SU-DHL-6 (cell line): ENCODE measurements at regions not wholly inside any gene's neighbourhood (a gene's known extent, or its start where the extent isn't known, plus 50 kb on each side); places are given as distances from the start of the nearest gene placed in this dataset.

Source experiments
- H2AFZ ChIP-seq: fragments of 200-600 bp; sonication (generic); 2 replicates; pipeline ENCODE4 v1.6.1; 2014; ENCODE audit warnings: low read depth, mild to moderate bottlenecking, moderate library complexity, mixed read lengths, antibody characterized with exemption, low read length; ENCODE audit not compliant: severe bottlenecking
- H3F3A ChIP-seq: fragments of 200-600 bp; shearing (Covaris generic); 2 replicates; pipeline ENCODE4 v1.6.0; 2016; ENCODE audit warnings: antibody characterized with exemption, mild to moderate bottlenecking; ENCODE audit not compliant: insufficient read depth
- H3K27ac ChIP-seq: fragments of 200-600 bp; sonication (generic); 2 replicates; pipeline ENCODE4 v1.5.1; 2016; ENCODE audit warnings: low read depth, mild to moderate bottlenecking, low read length, moderate library complexity, mixed read lengths
- H3K27me3 ChIP-seq: fragments of 200-600 bp; sonication (generic), shearing (Covaris generic); 2 replicates; pipeline ENCODE4 v1.6.0; 2014; ENCODE audit warnings: mild to moderate bottlenecking, low read length
- H3K36me3 ChIP-seq: fragments of 200-600 bp; sonication (generic); 2 replicates; pipeline ENCODE4 v1.6.1; 2014; ENCODE audit warnings: mild to moderate bottlenecking, low read length, mixed read lengths
- H3K4me2 ChIP-seq: fragments of 300-600, 200-600 bp; shearing (Covaris generic), sonication (generic); 2 replicates; pipeline ENCODE4 v1.6.0; 2014; ENCODE audit warnings: low read length, low read depth, mild to moderate bottlenecking; ENCODE audit not compliant: poor library complexity, severe bottlenecking
- H3K4me3 ChIP-seq: fragments of 200-600 bp; sonication (generic); 2 replicates; pipeline ENCODE4 v1.5.1; 2014; ENCODE audit warnings: antibody characterized with exemption, low read length, mild to moderate bottlenecking, mixed read lengths; ENCODE audit not compliant: insufficient read depth, poor library complexity, severe bottlenecking
- H3K79me2 ChIP-seq: fragments of 200-600 bp; sonication (generic); 2 replicates; pipeline ENCODE4 v1.6.1; 2014; ENCODE audit warnings: mild to moderate bottlenecking, low read length, moderate library complexity; ENCODE audit not compliant: insufficient read depth
- H3K9ac ChIP-seq: fragments of 200-600 bp; sonication (generic); 2 replicates; pipeline ENCODE4 v1.7.0; 2014; ENCODE audit warnings: mild to moderate bottlenecking, low read length
- H3K9me2 ChIP-seq: fragments of 200-600 bp; sonication (generic); replicated peaks from 2 replicates; pipeline ENCODE4 v1.6.1; 2014; ENCODE audit warnings: low read length; ENCODE audit not compliant: insufficient read depth
- H3K9me3 ChIP-seq: fragments of 200-600 bp; sonication (generic); 2 replicates; pipeline ENCODE4 v1.6.1; 2014; ENCODE audit warnings: low read length, mixed read lengths; ENCODE audit not compliant: insufficient read depth
- H4K20me1 ChIP-seq: fragments of 200-600 bp; sonication (generic); 2 replicates; pipeline ENCODE4 v1.6.1; 2014; ENCODE audit warnings: low read depth, mild to moderate bottlenecking, antibody characterized with exemption, low read length, moderate library complexity, mixed read lengths
- CTCF ChIP-seq: fragments of 200-600 bp; sonication (generic); IDR thresholded peaks from one replicate; pipeline ENCODE4 v1.5.1; 2017; ENCODE audit warnings: antibody characterized with exemption, mild to moderate bottlenecking, low read length, moderate library complexity; ENCODE audit not compliant: insufficient read depth, poor library complexity, severe bottlenecking
- EZH2phosphoT487 ChIP-seq: fragments of 200-600 bp; sonication (generic), shearing (Covaris generic); conservative IDR thresholded peaks from 2 replicates; pipeline ENCODE4 v1.6.1; 2018; ENCODE audit warnings: mild to moderate bottlenecking, antibody characterized with exemption, low read length, moderate library complexity, mixed read lengths

- H3K4me2 ChIP-seq = no peak overlapping the region
- H2AFZ ChIP-seq = peak overlapping the region; percentile 1
- no peak overlapping the region for H3K27ac ChIP-seq
- H3K9me3 ChIP-seq = no peaks in the 10 kb centered on the region
- no peaks in the 10 kb centered on the region for H4K20me1 ChIP-seq
- no peaks in the 10 kb centered on the region for H3F3A ChIP-seq
- no peaks in the 10 kb centered on the region for H3K36me3 ChIP-seq
- H3K79me2 ChIP-seq = no peaks in the 10 kb centered on the region
- H3K27me3 ChIP-seq = no peaks in the 10 kb centered on the region
- H3K9me2 ChIP-seq = no peaks in the 10 kb centered on the region
- H3K9ac ChIP-seq = no peak overlapping the region
- H3K4me3 ChIP-seq = no peak overlapping the region
- no peak for TF ChIP-seq EZH2phosphoT487
- no peak for TF ChIP-seq CTCF
Observed at GRCh38 chr9:31520301-31521085, 864.0 kb upstream of the ACO1 start.

- Histone ChIP-seq H2AFZ (no peak overlapping the region), H3K79me2 (no peaks in the 10 kb centered on the region), H3K9ac (no peak overlapping the region), H3K4me3 (no peak overlapping the region), H3K36me3 (no peaks in the 10 kb centered on the region), H3K27me3 (no peaks in the 10 kb centered on the region), H3K9me3 (no peaks in the 10 kb centered on the region), H3K27ac (no peak overlapping the region), H3K9me2 (no peaks in the 10 kb centered on the region), H4K20me1 (no peaks in the 10 kb centered on the region), H3F3A (no peaks in the 10 kb centered on the region), H3K4me2 (no peak overlapping the region)
- TF ChIP-seq CTCF (no peak), EZH2phosphoT487 (no peak)
Observed at GRCh38 chr9:31535651-31536050, 848.8 kb upstream of the ACO1 start.

GRCh38 chr9:31536471-31536870 is 848.0 kb upstream of the ACO1 start:
- no peak overlapping the region for H3K27ac ChIP-seq
- H3K9me2 ChIP-seq = no peaks in the 10 kb centered on the region
- no peak overlapping the region for H3K4me3 ChIP-seq
- no peak overlapping the region for H3K9ac ChIP-seq
- H3K36me3 ChIP-seq = no peaks in the 10 kb centered on the region
- H3F3A ChIP-seq = no peaks in the 10 kb centered on the region
- H3K27me3 ChIP-seq = no peaks in the 10 kb centered on the region
- H3K4me2 ChIP-seq = no peak overlapping the region
- no peaks in the 10 kb centered on the region for H3K79me2 ChIP-seq
- no peaks in the 10 kb centered on the region for H4K20me1 ChIP-seq
- no peak overlapping the region for H2AFZ ChIP-seq
- no peak for TF ChIP-seq EZH2phosphoT487
- no peaks in the 10 kb centered on the region for H3K9me3 ChIP-seq

GRCh38 chr9:31541721-31542281 is 842.6 kb upstream of the ACO1 start:
- no peaks in the 10 kb centered on the region for H3K9me3 ChIP-seq
- no peaks in the 10 kb centered on the region for H3F3A ChIP-seq
- TF ChIP-seq CTCF (no peak), EZH2phosphoT487 (no peak)
- H3K27ac ChIP-seq = no peak overlapping the region
- H3K9me2 ChIP-seq = no peaks in the 10 kb centered on the region
- H2AFZ ChIP-seq = no peak overlapping the region
- H3K4me3 ChIP-seq = no peak overlapping the region
- H3K36me3 ChIP-seq = no peaks in the 10 kb centered on the region
- H3K4me2 ChIP-seq = no peak overlapping the region
- H3K27me3 ChIP-seq = no peaks in the 10 kb centered on the region
- no peak overlapping the region for H3K9ac ChIP-seq
- no peaks in the 10 kb centered on the region for H3K79me2 ChIP-seq
- no peaks in the 10 kb centered on the region for H4K20me1 ChIP-seq
